ENCODE measurements at regions not wholly inside any gene's neighbourhood (a gene's known extent, or its start where the extent isn't known, plus 50 kb on each side); places are given as distances from the start of the nearest gene placed in this dataset.

GRCh38 chr15:100759698-100760356 lies 119.8 kb upstream of the ALDH1A3 start:
- peak overlapping the region in 1 of 4 donors; percentile 11 for H3K27ac ChIP-seq
- no peak overlapping the region for H3K4me3 ChIP-seq
- no peaks in the 10 kb centered on the region for H3K36me3 ChIP-seq
- peaks cover 0 to 19% (median 0%) of the 10 kb centered on the region in 4 donors for H3K4me1 ChIP-seq
- peaks cover 0 to 2% of the 10 kb centered on the region in 2 donors for H3K27me3 ChIP-seq
- DNase-seq (ENCODE audit: low spot score in 2 of 2) = no peak
- H3K9me3 ChIP-seq = no peaks in the 10 kb centered on the region
- 51 to 52% methylated on average over 10 to 12 of the region's 12 CpGs for WGBS, 2 donors
- no peak for TF ChIP-seq CTCF (IDR thresholded peaks at IDR 0.05)
- no peak for TF ChIP-seq EP300 (IDR thresholded peaks at IDR 0.05)
- TF ChIP-seq POLR2A (IDR thresholded peaks at IDR 0.05) = no peak

- no peak overlapping the region for H3K4me3 ChIP-seq
- no peaks in the 10 kb centered on the region for H3K9me3 ChIP-seq
- no peak for DNase-seq (ENCODE audit: low spot score in 2 of 2)
- no peaks in the 10 kb centered on the region for H3K27me3 ChIP-seq
- TF ChIP-seq POLR2A (IDR thresholded peaks at IDR 0.05) (no peak), EP300 (IDR thresholded peaks at IDR 0.05) (no peak), CTCF (IDR thresholded peaks at IDR 0.05) (no peak)
- WGBS, 2 donors = 86 to 89% methylated on average over 6 of the region's 6 CpGs
- no peaks in the 10 kb centered on the region for H3K36me3 ChIP-seq
- H3K4me1 ChIP-seq = peaks cover 0 to 25% (median 0%) of the 10 kb centered on the region in 4 donors
- no peak overlapping the region for H3K27ac ChIP-seq
These were observed 119.2 kb upstream of the ALDH1A3 start for GRCh38 chr15:100760357-100760903.

- H3K4me1 ChIP-seq = peaks cover 0 to 32% (median 0%) of the 10 kb centered on the region in 4 donors
- TF ChIP-seq CTCF (IDR thresholded peaks at IDR 0.05) = no peak
- TF ChIP-seq EP300 (IDR thresholded peaks at IDR 0.05) = no peak
- TF ChIP-seq POLR2A (IDR thresholded peaks at IDR 0.05) = no peak
- H3K36me3 ChIP-seq = no peaks in the 10 kb centered on the region
- no peaks in the 10 kb centered on the region for H3K27me3 ChIP-seq
- H3K9me3 ChIP-seq = no peaks in the 10 kb centered on the region
- H3K27ac ChIP-seq = no peak overlapping the region
- WGBS, 2 donors = 79 to 85% methylated on average over 10 to 13 of the region's 13 CpGs
- H3K4me3 ChIP-seq = no peak overlapping the region
- DNase-seq (ENCODE audit: low spot score in 2 of 2) = no peak
These were observed 118.2 kb upstream of the ALDH1A3 start for GRCh38 chr15:100761290-100761935.

GRCh38 chr15:100762289-100762688 lies 117.3 kb upstream of the ALDH1A3 start:
- no peak for TF ChIP-seq CTCF (IDR thresholded peaks at IDR 0.05)
- TF ChIP-seq EP300 (IDR thresholded peaks at IDR 0.05) = no peak
- TF ChIP-seq POLR2A (IDR thresholded peaks at IDR 0.05) = no peak
- no peaks in the 10 kb centered on the region for H3K9me3 ChIP-seq
- H3K36me3 ChIP-seq = no peaks in the 10 kb centered on the region
- no peak for DNase-seq (ENCODE audit: low spot score in 2 of 2)
- no peaks in the 10 kb centered on the region for H3K27me3 ChIP-seq
- no peak overlapping the region for H3K4me3 ChIP-seq
- 82 to 89% methylated on average over 12 of the region's 12 CpGs for WGBS, 2 donors
- peaks cover 0 to 32% (median 0%) of the 10 kb centered on the region in 4 donors for H3K4me1 ChIP-seq
- H3K27ac ChIP-seq = no peak overlapping the region
